ENCODE measurements at regions not wholly inside any gene's neighbourhood (a gene's known extent, or its start where the extent isn't known, plus 50 kb on each side); places are given as distances from the start of the nearest gene placed in this dataset.

DNA sequence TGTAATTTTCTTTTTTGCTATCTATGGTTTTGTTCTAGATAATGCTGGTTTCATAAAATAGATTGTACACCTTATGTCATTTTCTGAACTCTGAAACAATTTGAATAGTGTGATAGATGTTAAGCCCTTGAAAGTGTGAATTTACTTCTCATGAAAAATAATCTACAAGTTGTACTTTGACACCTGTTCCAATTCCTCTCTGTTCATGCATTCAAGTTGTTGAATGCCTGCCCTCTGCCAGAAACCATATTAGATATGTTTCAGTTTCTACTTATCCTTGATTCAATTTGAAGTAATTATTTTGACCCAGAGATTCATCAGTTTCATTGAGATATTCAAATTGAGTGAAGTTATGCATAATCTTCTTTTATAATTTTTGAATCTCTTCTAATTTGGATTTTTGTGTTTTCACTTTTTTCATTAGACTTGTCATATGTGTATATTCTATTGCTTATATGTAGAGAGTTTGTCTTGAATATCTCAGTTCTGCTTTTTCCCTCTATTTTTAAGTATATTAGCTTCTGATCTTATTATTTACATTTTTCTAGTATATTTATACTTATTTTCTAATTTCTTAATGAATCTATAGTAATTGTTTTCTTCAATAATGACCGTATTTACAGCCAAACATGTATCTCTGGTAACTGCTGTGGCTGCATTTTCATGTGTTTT is 143.3 kb upstream of the TACR1 start (continued):
- TF ChIP-seq, protein P1, sequence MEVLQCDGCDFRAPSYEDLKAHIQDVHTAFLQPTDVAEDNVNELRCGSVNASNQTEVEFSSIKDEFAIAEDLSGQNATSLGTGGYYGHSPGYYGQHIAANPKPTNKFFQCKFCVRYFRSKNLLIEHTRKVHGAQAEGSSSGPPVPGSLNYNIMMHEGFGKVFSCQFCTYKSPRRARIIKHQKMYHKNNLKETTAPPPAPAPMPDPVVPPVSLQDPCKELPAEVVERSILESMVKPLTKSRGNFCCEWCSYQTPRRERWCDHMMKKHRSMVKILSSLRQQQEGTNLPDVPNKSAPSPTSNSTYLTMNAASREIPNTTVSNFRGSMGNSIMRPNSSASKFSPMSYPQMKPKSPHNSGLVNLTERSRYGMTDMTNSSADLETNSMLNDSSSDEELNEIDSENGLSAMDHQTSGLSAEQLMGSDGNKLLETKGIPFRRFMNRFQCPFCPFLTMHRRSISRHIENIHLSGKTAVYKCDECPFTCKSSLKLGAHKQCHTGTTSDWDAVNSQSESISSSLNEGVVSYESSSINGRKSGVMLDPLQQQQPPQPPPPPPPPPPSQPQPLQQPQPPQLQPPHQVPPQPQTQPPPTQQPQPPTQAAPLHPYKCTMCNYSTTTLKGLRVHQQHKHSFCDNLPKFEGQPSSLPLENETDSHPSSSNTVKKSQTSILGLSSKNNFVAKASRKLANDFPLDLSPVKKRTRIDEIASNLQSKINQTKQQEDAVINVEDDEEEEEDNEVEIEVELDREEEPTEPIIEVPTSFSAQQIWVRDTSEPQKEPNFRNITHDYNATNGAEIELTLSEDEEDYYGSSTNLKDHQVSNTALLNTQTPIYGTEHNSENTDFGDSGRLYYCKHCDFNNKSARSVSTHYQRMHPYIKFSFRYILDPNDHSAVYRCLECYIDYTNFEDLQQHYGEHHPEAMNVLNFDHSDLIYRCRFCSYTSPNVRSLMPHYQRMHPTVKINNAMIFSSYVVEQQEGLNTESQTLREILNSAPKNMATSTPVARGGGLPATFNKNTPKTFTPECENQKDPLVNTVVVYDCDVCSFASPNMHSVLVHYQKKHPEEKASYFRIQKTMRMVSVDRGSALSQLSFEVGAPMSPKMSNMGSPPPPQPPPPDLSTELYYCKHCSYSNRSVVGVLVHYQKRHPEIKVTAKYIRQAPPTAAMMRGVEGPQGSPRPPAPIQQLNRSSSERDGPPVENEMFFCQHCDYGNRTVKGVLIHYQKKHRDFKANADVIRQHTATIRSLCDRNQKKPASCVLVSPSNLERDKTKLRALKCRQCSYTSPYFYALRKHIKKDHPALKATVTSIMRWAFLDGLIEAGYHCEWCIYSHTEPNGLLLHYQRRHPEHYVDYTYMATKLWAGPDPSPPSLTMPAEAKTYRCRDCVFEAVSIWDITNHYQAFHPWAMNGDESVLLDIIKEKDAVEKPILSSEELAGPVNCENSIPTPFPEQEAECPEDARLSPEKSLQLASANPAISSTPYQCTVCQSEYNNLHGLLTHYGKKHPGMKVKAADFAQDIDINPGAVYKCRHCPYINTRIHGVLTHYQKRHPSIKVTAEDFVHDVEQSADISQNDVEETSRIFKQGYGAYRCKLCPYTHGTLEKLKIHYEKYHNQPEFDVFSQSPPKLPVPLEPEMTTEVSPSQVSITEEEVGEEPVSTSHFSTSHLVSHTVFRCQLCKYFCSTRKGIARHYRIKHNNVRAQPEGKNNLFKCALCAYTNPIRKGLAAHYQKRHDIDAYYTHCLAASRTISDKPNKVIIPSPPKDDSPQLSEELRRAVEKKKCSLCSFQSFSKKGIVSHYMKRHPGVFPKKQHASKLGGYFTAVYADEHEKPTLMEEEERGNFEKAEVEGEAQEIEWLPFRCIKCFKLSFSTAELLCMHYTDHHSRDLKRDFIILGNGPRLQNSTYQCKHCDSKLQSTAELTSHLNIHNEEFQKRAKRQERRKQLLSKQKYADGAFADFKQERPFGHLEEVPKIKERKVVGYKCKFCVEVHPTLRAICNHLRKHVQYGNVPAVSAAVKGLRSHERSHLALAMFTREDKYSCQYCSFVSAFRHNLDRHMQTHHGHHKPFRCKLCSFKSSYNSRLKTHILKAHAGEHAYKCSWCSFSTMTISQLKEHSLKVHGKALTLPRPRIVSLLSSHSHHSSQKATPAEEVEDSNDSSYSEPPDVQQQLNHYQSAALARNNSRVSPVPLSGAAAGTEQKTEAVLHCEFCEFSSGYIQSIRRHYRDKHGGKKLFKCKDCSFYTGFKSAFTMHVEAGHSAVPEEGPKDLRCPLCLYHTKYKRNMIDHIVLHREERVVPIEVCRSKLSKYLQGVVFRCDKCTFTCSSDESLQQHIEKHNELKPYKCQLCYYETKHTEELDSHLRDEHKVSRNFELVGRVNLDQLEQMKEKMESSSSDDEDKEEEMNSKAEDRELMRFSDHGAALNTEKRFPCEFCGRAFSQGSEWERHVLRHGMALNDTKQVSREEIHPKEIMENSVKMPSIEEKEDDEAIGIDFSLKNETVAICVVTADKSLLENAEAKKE (CRISPR knock-in tag; IDR thresholded peaks at IDR 0.05) = no peak
- no peak for TF ChIP-seq NANOG (IDR thresholded peaks at IDR 0.05; ENCODE audit: borderline replicate concordance)
- no peak for TF ChIP-seq CREB1 (CRISPR knock-in tag; IDR thresholded peaks at IDR 0.05; ENCODE audit: low read depth)
- no peak for TF ChIP-seq EZH2phosphoT487 (IDR thresholded peaks at IDR 0.05; ENCODE audit: unreplicated experiment)
- TF ChIP-seq POLR2AphosphoS5 (IDR thresholded peaks at IDR 0.05; ENCODE audit: low read depth) = no peak
- TF ChIP-seq JUNB (IDR thresholded peaks at IDR 0.05; ENCODE audit: unreplicated experiment) = no peak
- TF ChIP-seq, protein P2, sequence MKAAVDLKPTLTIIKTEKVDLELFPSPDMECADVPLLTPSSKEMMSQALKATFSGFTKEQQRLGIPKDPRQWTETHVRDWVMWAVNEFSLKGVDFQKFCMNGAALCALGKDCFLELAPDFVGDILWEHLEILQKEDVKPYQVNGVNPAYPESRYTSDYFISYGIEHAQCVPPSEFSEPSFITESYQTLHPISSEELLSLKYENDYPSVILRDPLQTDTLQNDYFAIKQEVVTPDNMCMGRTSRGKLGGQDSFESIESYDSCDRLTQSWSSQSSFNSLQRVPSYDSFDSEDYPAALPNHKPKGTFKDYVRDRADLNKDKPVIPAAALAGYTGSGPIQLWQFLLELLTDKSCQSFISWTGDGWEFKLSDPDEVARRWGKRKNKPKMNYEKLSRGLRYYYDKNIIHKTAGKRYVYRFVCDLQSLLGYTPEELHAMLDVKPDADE (IDR thresholded peaks at IDR 0.05) = no peak
- TF ChIP-seq STAT1 (IDR thresholded peaks at IDR 0.05; ENCODE audit: unreplicated experiment) = no peak
- TF ChIP-seq, protein P3, sequence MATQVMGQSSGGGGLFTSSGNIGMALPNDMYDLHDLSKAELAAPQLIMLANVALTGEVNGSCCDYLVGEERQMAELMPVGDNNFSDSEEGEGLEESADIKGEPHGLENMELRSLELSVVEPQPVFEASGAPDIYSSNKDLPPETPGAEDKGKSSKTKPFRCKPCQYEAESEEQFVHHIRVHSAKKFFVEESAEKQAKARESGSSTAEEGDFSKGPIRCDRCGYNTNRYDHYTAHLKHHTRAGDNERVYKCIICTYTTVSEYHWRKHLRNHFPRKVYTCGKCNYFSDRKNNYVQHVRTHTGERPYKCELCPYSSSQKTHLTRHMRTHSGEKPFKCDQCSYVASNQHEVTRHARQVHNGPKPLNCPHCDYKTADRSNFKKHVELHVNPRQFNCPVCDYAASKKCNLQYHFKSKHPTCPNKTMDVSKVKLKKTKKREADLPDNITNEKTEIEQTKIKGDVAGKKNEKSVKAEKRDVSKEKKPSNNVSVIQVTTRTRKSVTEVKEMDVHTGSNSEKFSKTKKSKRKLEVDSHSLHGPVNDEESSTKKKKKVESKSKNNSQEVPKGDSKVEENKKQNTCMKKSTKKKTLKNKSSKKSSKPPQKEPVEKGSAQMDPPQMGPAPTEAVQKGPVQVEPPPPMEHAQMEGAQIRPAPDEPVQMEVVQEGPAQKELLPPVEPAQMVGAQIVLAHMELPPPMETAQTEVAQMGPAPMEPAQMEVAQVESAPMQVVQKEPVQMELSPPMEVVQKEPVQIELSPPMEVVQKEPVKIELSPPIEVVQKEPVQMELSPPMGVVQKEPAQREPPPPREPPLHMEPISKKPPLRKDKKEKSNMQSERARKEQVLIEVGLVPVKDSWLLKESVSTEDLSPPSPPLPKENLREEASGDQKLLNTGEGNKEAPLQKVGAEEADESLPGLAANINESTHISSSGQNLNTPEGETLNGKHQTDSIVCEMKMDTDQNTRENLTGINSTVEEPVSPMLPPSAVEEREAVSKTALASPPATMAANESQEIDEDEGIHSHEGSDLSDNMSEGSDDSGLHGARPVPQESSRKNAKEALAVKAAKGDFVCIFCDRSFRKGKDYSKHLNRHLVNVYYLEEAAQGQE (IDR thresholded peaks at IDR 0.05; ENCODE audit: unreplicated experiment) = no peak
- TF ChIP-seq ZNF331 (CRISPR knock-in tag; IDR thresholded peaks at IDR 0.05; ENCODE audit: low read depth) = no peak

Data from GM23338 (cell line).